ENCODE measurements at regions not wholly inside any gene's neighbourhood (a gene's known extent, or its start where the extent isn't known, plus 50 kb on each side); places are given as distances from the start of the nearest gene placed in this dataset.

- DNase-seq = no peak
- no peak overlapping the region for H3K4me3 ChIP-seq (ENCODE audit: low read depth, low read length)
- no peak overlapping the region for H3K27ac ChIP-seq
- no peak for TF ChIP-seq CTCF (IDR thresholded peaks at IDR 0.05; ENCODE audit: low read depth, low read length)
- peaks cover 4% of the 10 kb centered on the region for H3K9me3 ChIP-seq (ENCODE audit: severe bottlenecking)
- H3K27me3 ChIP-seq (ENCODE audit: insufficient read depth, low read depth, severe bottlenecking) = no peaks in the 10 kb centered on the region
- H3K36me3 ChIP-seq = no peaks in the 10 kb centered on the region
These were observed 380.9 kb downstream of the GJA1 start for GRCh38 chr6:121816361-121816760.

- Histone ChIP-seq H3K4me3 (ENCODE audit: low read depth, low read length) (no peak overlapping the region), H3K27me3 (ENCODE audit: insufficient read depth, low read depth, severe bottlenecking) (no peaks in the 10 kb centered on the region), H3K9me3 (ENCODE audit: severe bottlenecking) (peaks cover 4% of the 10 kb centered on the region), H3K36me3 (no peaks in the 10 kb centered on the region), H3K27ac (no peak overlapping the region)
- DNase-seq = no peak
- no peak for TF ChIP-seq CTCF (IDR thresholded peaks at IDR 0.05; ENCODE audit: low read depth, low read length)
These were observed 381.6 kb downstream of the GJA1 start for GRCh38 chr6:121816906-121817540.

- no peak for DNase-seq
- TF ChIP-seq CTCF (IDR thresholded peaks at IDR 0.05; ENCODE audit: low read depth, low read length) = no peak
- no peak overlapping the region for H3K27ac ChIP-seq
These were observed 388.0 kb downstream of the GJA1 start for GRCh38 chr6:121823437-121823851.

GRCh38 chr6:121826156-121826810 lies 390.8 kb downstream of the GJA1 start:
- Histone ChIP-seq H3K27ac (no peak overlapping the region), H3K4me3 (ENCODE audit: low read depth, low read length) (no peak overlapping the region), H3K36me3 (no peaks in the 10 kb centered on the region), H3K9me3 (ENCODE audit: severe bottlenecking) (no peaks in the 10 kb centered on the region), H3K27me3 (ENCODE audit: insufficient read depth, low read depth, severe bottlenecking) (no peaks in the 10 kb centered on the region)
- no peak for TF ChIP-seq CTCF (IDR thresholded peaks at IDR 0.05; ENCODE audit: low read depth, low read length)
- no peak for DNase-seq

More at GRCh38 chr6:121823437-121823851, 388.0 kb downstream of the GJA1 start:
- H3K9me3 ChIP-seq (ENCODE audit: severe bottlenecking) = peaks cover 4% of the 10 kb centered on the region
- no peak overlapping the region for H3K4me3 ChIP-seq (ENCODE audit: low read depth, low read length)
- no peaks in the 10 kb centered on the region for H3K36me3 ChIP-seq
- H3K27me3 ChIP-seq (ENCODE audit: insufficient read depth, low read depth, severe bottlenecking) = no peaks in the 10 kb centered on the region

- Histone ChIP-seq H3K27me3 (ENCODE audit: insufficient read depth, low read depth, severe bottlenecking) (no peaks in the 10 kb centered on the region), H3K27ac (no peak overlapping the region), H3K4me3 (ENCODE audit: low read depth, low read length) (no peak overlapping the region), H3K9me3 (ENCODE audit: severe bottlenecking) (no peaks in the 10 kb centered on the region), H3K36me3 (no peaks in the 10 kb centered on the region)
- no peak for TF ChIP-seq CTCF (IDR thresholded peaks at IDR 0.05; ENCODE audit: low read depth, low read length)
- DNase-seq = no peak
These were observed 392.9 kb downstream of the GJA1 start for GRCh38 chr6:121828146-121828886.

All from WERI-Rb-1 (cell line).